ENCODE measurements at regions not wholly inside any gene's neighbourhood (a gene's known extent, or its start where the extent isn't known, plus 50 kb on each side); places are given as distances from the start of the nearest gene placed in this dataset.

DNA sequence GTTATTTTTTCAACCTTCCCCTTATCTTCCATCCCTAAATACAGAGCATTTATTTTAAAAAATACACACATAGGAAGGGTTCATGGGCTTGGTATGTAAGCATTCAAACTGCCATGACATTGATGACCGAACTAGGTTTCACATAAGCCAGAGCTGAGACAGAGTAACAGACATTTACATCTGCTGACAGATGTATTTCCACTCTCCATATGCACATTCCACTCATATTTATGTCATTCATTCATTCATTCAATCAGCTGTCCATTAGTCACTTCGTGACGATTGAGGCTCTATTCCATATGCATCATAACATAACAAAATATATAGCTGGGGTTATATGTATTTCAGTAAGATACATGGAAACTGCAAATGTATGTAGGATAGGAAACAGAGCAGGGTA, 145.5 kb upstream of the OTX2 start:
- Histone ChIP-seq H3K4me1 (ENCODE audit: low read length) (no peaks in the 10 kb centered on the region), H3K79me2 (ENCODE audit: low read length) (no peaks in the 10 kb centered on the region), H3K4me2 (ENCODE audit: low read depth, low read length, poor library complexity, severe bottlenecking) (no peak overlapping the region), H3K27ac (ENCODE audit: low read length) (no peak overlapping the region), H3K27me3 (ENCODE audit: low read length) (0 out of 2 replicates have a peak, but pooled peaks cover 4% of the 10 kb centered on the region), H3K36me3 (ENCODE audit: insufficient read depth, low read length) (no peaks in the 10 kb centered on the region), H3K4me3 (ENCODE audit: low read length) (no peak overlapping the region), H4K20me1 (ENCODE audit: insufficient read depth, low read depth, low read length) (no peaks in the 10 kb centered on the region), H3K9me3 (ENCODE audit: low read length) (no peaks in the 10 kb centered on the region), H3K9ac (ENCODE audit: low read length) (no peak overlapping the region), H2AFZ (ENCODE audit: low read length) (no peak overlapping the region), H3K9me2 (replicated peaks; ENCODE audit: insufficient read depth, low read length) (no peaks in the 10 kb centered on the region)
- DNase-seq, result no peak

GRCh38 chr14:56953884-56954283, 143.6 kb upstream of the OTX2 start:
- H3K9ac ChIP-seq (ENCODE audit: low read length), result no peak overlapping the region
- no peaks in the 10 kb centered on the region for H3K79me2 ChIP-seq (ENCODE audit: low read length)
- 0 out of 2 replicates have a peak, but pooled peaks cover 4% of the 10 kb centered on the region for H3K27me3 ChIP-seq (ENCODE audit: low read length)
- H3K27ac ChIP-seq (ENCODE audit: low read length), result no peak overlapping the region
- H3K4me2 ChIP-seq (ENCODE audit: low read depth, low read length, poor library complexity, severe bottlenecking), result no peak overlapping the region
- H4K20me1 ChIP-seq (ENCODE audit: insufficient read depth, low read depth, low read length), result no peaks in the 10 kb centered on the region
- no peaks in the 10 kb centered on the region for H3K9me2 ChIP-seq (replicated peaks; ENCODE audit: insufficient read depth, low read length)
- H3K9me3 ChIP-seq (ENCODE audit: low read length), result no peaks in the 10 kb centered on the region
- DNase-seq, result no peak
- H3K4me3 ChIP-seq (ENCODE audit: low read length), result no peak overlapping the region
- no peak overlapping the region for H2AFZ ChIP-seq (ENCODE audit: low read length)
- H3K36me3 ChIP-seq (ENCODE audit: insufficient read depth, low read length), result no peaks in the 10 kb centered on the region
- no peaks in the 10 kb centered on the region for H3K4me1 ChIP-seq (ENCODE audit: low read length)

DNA sequence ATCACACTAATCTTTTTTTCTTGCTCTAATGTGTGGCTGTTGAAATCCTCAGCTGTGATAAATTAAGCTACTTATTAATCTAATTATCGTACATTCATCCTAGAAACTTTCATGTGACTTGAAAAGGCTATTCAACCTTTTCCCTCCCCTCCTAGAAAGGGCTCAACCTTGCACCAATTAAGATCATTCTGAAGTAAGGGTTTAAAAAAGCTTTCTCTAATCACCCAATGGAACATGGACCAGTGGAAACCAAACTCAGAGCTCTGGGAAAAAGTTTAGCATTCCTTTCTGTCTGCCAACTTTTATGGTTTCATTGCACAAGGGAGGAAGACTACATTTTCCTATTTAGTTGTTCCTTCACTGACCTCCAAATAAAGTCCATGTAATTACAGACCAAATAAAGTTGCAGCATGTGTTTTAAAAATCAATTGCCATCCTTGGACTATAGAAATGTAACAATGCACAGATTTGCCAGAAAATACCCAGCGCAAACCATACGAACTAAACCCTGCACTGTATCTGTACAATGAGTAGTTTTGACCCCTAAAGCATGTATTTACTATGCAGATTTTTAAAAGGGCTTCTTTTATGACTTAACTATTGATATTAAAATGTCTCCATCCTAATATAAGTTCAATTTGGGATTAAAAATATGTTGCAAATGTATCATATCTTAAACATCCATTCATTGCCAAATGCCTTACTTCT, 142.6 kb upstream of the OTX2 start:
- 0 out of 2 replicates have a peak, but pooled peaks cover 4% of the 10 kb centered on the region for H3K27me3 ChIP-seq (ENCODE audit: low read length)
- H3K4me3 ChIP-seq (ENCODE audit: low read length), result no peak overlapping the region
- DNase-seq, result no peak
- H3K9me3 ChIP-seq (ENCODE audit: low read length), result no peaks in the 10 kb centered on the region
- no peaks in the 10 kb centered on the region for H3K36me3 ChIP-seq (ENCODE audit: insufficient read depth, low read length)
- H3K27ac ChIP-seq (ENCODE audit: low read length), result no peak overlapping the region
- no peak overlapping the region for H2AFZ ChIP-seq (ENCODE audit: low read length)
- H3K79me2 ChIP-seq (ENCODE audit: low read length), result no peaks in the 10 kb centered on the region
- no peak overlapping the region for H3K9ac ChIP-seq (ENCODE audit: low read length)
- H3K9me2 ChIP-seq (replicated peaks; ENCODE audit: insufficient read depth, low read length), result no peaks in the 10 kb centered on the region
- no peaks in the 10 kb centered on the region for H3K4me1 ChIP-seq (ENCODE audit: low read length)
- H4K20me1 ChIP-seq (ENCODE audit: insufficient read depth, low read depth, low read length), result no peaks in the 10 kb centered on the region
- no peak overlapping the region for H3K4me2 ChIP-seq (ENCODE audit: low read depth, low read length, poor library complexity, severe bottlenecking)

- Histone ChIP-seq H4K20me1 (ENCODE audit: insufficient read depth, low read depth, low read length) (no peaks in the 10 kb centered on the region), H3K79me2 (ENCODE audit: low read length) (no peaks in the 10 kb centered on the region), H2AFZ (ENCODE audit: low read length) (no peak overlapping the region), H3K27ac (ENCODE audit: low read length) (no peak overlapping the region), H3K4me1 (ENCODE audit: low read length) (no peaks in the 10 kb centered on the region), H3K9ac (ENCODE audit: low read length) (no peak overlapping the region), H3K36me3 (ENCODE audit: insufficient read depth, low read length) (no peaks in the 10 kb centered on the region), H3K9me2 (replicated peaks; ENCODE audit: insufficient read depth, low read length) (no peaks in the 10 kb centered on the region), H3K9me3 (ENCODE audit: low read length) (no peaks in the 10 kb centered on the region), H3K4me2 (ENCODE audit: low read depth, low read length, poor library complexity, severe bottlenecking) (no peak overlapping the region), H3K4me3 (ENCODE audit: low read length) (no peak overlapping the region), H3K27me3 (ENCODE audit: low read length) (0 out of 2 replicates have a peak, but pooled peaks cover 4% of the 10 kb centered on the region)
- DNase-seq, result no peak
Observed at GRCh38 chr14:56949828-56950227, 139.5 kb upstream of the OTX2 start.

DNA sequence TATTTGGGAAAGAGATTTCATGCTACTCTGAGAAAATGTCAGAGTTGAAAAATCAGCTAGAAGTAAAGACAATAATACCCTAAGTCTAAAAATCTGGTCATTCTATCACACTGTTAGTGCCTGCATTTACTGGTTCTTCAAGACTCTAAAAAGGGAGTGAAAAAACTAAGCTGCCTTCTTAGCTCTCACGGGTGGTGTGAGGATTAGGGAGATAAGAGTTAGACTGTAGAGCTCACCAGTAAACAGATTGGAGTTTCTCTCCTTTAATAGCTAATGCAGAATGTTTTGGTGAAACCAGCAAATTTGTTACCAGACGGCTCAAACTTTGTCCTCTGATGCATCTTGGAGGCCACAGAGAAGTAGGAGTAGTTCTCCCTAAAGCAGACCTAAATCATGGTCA, 135.0 kb upstream of the OTX2 start:
- no peak overlapping the region for H2AFZ ChIP-seq (ENCODE audit: low read length)
- H3K4me1 ChIP-seq (ENCODE audit: low read length), result no peaks in the 10 kb centered on the region
- H3K27me3 ChIP-seq (ENCODE audit: low read length), result peaks cover 2% of the 10 kb centered on the region; the same call in 1 of the 2 replicates
- H3K9ac ChIP-seq (ENCODE audit: low read length), result no peak overlapping the region
- H3K36me3 ChIP-seq (ENCODE audit: insufficient read depth, low read length), result no peaks in the 10 kb centered on the region
- H3K9me2 ChIP-seq (replicated peaks; ENCODE audit: insufficient read depth, low read length), result no peaks in the 10 kb centered on the region
- H3K27ac ChIP-seq (ENCODE audit: low read length), result no peak overlapping the region
- no peak overlapping the region for H3K4me3 ChIP-seq (ENCODE audit: low read length)
- H3K4me2 ChIP-seq (ENCODE audit: low read depth, low read length, poor library complexity, severe bottlenecking), result no peak overlapping the region
- H3K9me3 ChIP-seq (ENCODE audit: low read length), result no peaks in the 10 kb centered on the region
- no peaks in the 10 kb centered on the region for H3K79me2 ChIP-seq (ENCODE audit: low read length)
- no peak for DNase-seq
- H4K20me1 ChIP-seq (ENCODE audit: insufficient read depth, low read depth, low read length), result no peaks in the 10 kb centered on the region

- no peak overlapping the region for H3K27ac ChIP-seq (ENCODE audit: low read length)
- H3K4me3 ChIP-seq (ENCODE audit: low read length), result no peak overlapping the region
- H3K9me3 ChIP-seq (ENCODE audit: low read length), result no peaks in the 10 kb centered on the region
- no peaks in the 10 kb centered on the region for H4K20me1 ChIP-seq (ENCODE audit: insufficient read depth, low read depth, low read length)
- H3K4me1 ChIP-seq (ENCODE audit: low read length), result no peaks in the 10 kb centered on the region
- no peak overlapping the region for H3K4me2 ChIP-seq (ENCODE audit: low read depth, low read length, poor library complexity, severe bottlenecking)
- no peak overlapping the region for H3K9ac ChIP-seq (ENCODE audit: low read length)
- no peak overlapping the region for H2AFZ ChIP-seq (ENCODE audit: low read length)
- no peaks in the 10 kb centered on the region for H3K79me2 ChIP-seq (ENCODE audit: low read length)
- peaks cover 2% of the 10 kb centered on the region; the same call in 1 of the 2 replicates for H3K27me3 ChIP-seq (ENCODE audit: low read length)
- no peaks in the 10 kb centered on the region for H3K9me2 ChIP-seq (replicated peaks; ENCODE audit: insufficient read depth, low read length)
- no peaks in the 10 kb centered on the region for H3K36me3 ChIP-seq (ENCODE audit: insufficient read depth, low read length)
- no peak for DNase-seq
Observed at GRCh38 chr14:56944397-56944796, 134.1 kb upstream of the OTX2 start.

DNA sequence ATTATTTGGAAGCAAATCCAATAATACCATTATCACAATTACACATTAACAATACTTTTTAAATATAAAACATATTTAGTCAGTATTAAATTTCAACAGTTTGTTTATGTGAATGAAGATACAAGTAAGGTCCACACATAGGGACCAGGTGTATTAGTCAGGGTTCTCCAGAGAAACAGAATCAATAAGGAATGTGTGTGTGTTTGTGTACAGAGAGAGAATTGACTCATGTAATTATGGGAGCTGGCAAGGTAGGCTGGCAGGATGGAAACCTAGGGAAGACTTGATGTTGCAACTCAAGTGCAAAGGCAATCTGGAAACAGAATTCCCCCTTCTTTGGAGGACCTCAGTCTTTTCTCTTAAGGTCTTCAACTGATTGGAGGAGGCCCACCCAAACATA, 123.2 kb upstream of the OTX2 start:
- H3K9me2 ChIP-seq (replicated peaks; ENCODE audit: insufficient read depth, low read length), result no peaks in the 10 kb centered on the region
- no peaks in the 10 kb centered on the region for H3K4me1 ChIP-seq (ENCODE audit: low read length)
- H4K20me1 ChIP-seq (ENCODE audit: insufficient read depth, low read depth, low read length), result no peaks in the 10 kb centered on the region
- no peak overlapping the region for H3K4me3 ChIP-seq (ENCODE audit: low read length)
- no peak overlapping the region for H2AFZ ChIP-seq (ENCODE audit: low read length)
- H3K79me2 ChIP-seq (ENCODE audit: low read length), result no peaks in the 10 kb centered on the region
- no peak overlapping the region for H3K9ac ChIP-seq (ENCODE audit: low read length)
- H3K27ac ChIP-seq (ENCODE audit: low read length), result no peak overlapping the region
- H3K9me3 ChIP-seq (ENCODE audit: low read length), result no peaks in the 10 kb centered on the region
- H3K36me3 ChIP-seq (ENCODE audit: insufficient read depth, low read length), result no peaks in the 10 kb centered on the region
- H3K27me3 ChIP-seq (ENCODE audit: low read length), result no peaks in the 10 kb centered on the region
- no peak overlapping the region for H3K4me2 ChIP-seq (ENCODE audit: low read depth, low read length, poor library complexity, severe bottlenecking)
- DNase-seq, result no peak

GRCh38 chr14:56918849-56919574, 108.7 kb upstream of the OTX2 start:
- H3K27me3 ChIP-seq (ENCODE audit: low read length), result no peaks in the 10 kb centered on the region
- H3K9me3 ChIP-seq (ENCODE audit: low read length), result no peaks in the 10 kb centered on the region
- no peaks in the 10 kb centered on the region for H3K9me2 ChIP-seq (replicated peaks; ENCODE audit: insufficient read depth, low read length)
- H3K79me2 ChIP-seq (ENCODE audit: low read length), result no peaks in the 10 kb centered on the region
- H2AFZ ChIP-seq (ENCODE audit: low read length), result no peak overlapping the region
- DNase-seq, result no peak
- H3K4me1 ChIP-seq (ENCODE audit: low read length), result no peaks in the 10 kb centered on the region
- no peaks in the 10 kb centered on the region for H4K20me1 ChIP-seq (ENCODE audit: insufficient read depth, low read depth, low read length)
- H3K27ac ChIP-seq (ENCODE audit: low read length), result no peak overlapping the region
- H3K9ac ChIP-seq (ENCODE audit: low read length), result no peak overlapping the region
- H3K36me3 ChIP-seq (ENCODE audit: insufficient read depth, low read length), result no peaks in the 10 kb centered on the region
- no peak overlapping the region for H3K4me2 ChIP-seq (ENCODE audit: low read depth, low read length, poor library complexity, severe bottlenecking)
- no peak overlapping the region for H3K4me3 ChIP-seq (ENCODE audit: low read length)

All from Karpas-422 (cell line).